ENCODE measurements at regions not wholly inside any gene's neighbourhood (a gene's known extent, or its start where the extent isn't known, plus 50 kb on each side); places are given as distances from the start of the nearest gene placed in this dataset.

- TF ChIP-seq ZBTB33 (IDR thresholded peaks at IDR 0.05) (no peak), E2F4 (IDR thresholded peaks at IDR 0.05; ENCODE audit: low read depth, low read length) (no peak), ATF3 (IDR thresholded peaks at IDR 0.05; ENCODE audit: borderline replicate concordance, extremely low read depth, low read depth, low read length) (no peak), NFXL1 (IDR thresholded peaks at IDR 0.05; ENCODE audit: borderline replicate concordance) (no peak), BMI1 (IDR thresholded peaks at IDR 0.05; ENCODE audit: borderline replicate concordance) (no peak), POU2F2 (IDR thresholded peaks at IDR 0.05; ENCODE audit: borderline replicate concordance, low read depth, low read length) (no peak), RCOR1 (conservative IDR thresholded peaks at IDR 0.05; ENCODE audit: low read depth, low read length) (no peak)
These were observed 973.6 kb upstream of the WWC1 start (continued) for GRCh38 chr5:167317884-167318283.

GRCh38 chr5:167319243-167319642 is 972.2 kb upstream of the WWC1 start:
- Histone ChIP-seq H3K27ac (ENCODE audit: control insufficient read depth, insufficient read depth) (no peak overlapping the region), H3K27me3 (replicated peaks in 1 of 2; ENCODE audit: control insufficient read depth in 2 of 2, insufficient read depth in 2 of 2, low read length in 1 of 2) (no peaks in the 10 kb centered on the region), H3K4me2 (ENCODE audit: control insufficient read depth, insufficient read depth) (no peak overlapping the region), H3K4me1 (ENCODE audit: control insufficient read depth, insufficient read depth, low read length) (no peaks in the 10 kb centered on the region), H3K36me3 (ENCODE audit: control insufficient read depth in 2 of 2, insufficient read depth in 2 of 2, low read length in 1 of 2) (no peaks in the 10 kb centered on the region), H2AFZ (ENCODE audit: control insufficient read depth, low read depth, low read length) (no peak overlapping the region), H4K20me1 (ENCODE audit: control insufficient read depth, insufficient read depth) (no peaks in the 10 kb centered on the region), H3K4me3 (no peak overlapping the region), H3K79me2 (ENCODE audit: control insufficient read depth, insufficient read depth, low read length) (no peaks in the 10 kb centered on the region), H3K9ac (ENCODE audit: control insufficient read depth, insufficient read depth, low read length) (no peak overlapping the region), H3K9me3 (replicated peaks; ENCODE audit: control insufficient read depth, insufficient read depth, low read length) (no peaks in the 10 kb centered on the region)
- ChIA-PET POLR2A (no interaction called here), RAD21 (ENCODE audit: unreplicated experiment) (no interaction called here), SMC1A (ENCODE audit: uncharacterized antibody, unreplicated experiment) (no interaction called here), CTCF (no interaction called here)
- FAIRE-seq (no peak), DNase-seq (ENCODE audit: low read depth, low spot score) (no peak), ATAC-seq (no peak)
- in situ Hi-C loops (cut with MboI) (no loop called here), intact Hi-C loops (cut with micrococcal nuclease; ENCODE audit: unreplicated experiment) (no loop called here)
- WGBS (ENCODE audit: insufficient coverage, insufficient replicate concordance, low lambda C conversion rate, missing lambda C conversion rate) = 0% methylated on average over 3 of the region's 3 CpGs
- TF ChIP-seq POLR2AphosphoS5 (IDR thresholded peaks at IDR 0.05; ENCODE audit: low read length) (no peak), NR2F1 (conservative IDR thresholded peaks at IDR 0.05) (no peak), MTA2 (IDR thresholded peaks at IDR 0.05; ENCODE audit: low read depth) (no peak), BACH1 (IDR thresholded peaks at IDR 0.05; ENCODE audit: borderline replicate concordance) (no peak), SMAD5 (IDR thresholded peaks at IDR 0.05; ENCODE audit: low read depth) (no peak), ZBED1 (IDR thresholded peaks at IDR 0.05; ENCODE audit: borderline replicate concordance) (no peak), HCFC1 (IDR thresholded peaks at IDR 0.05; ENCODE audit: low read length) (no peak), CBX3 (IDR thresholded peaks at IDR 0.05; ENCODE audit: borderline replicate concordance, low read depth) (no peak)
- no TSS peak for BruUV-seq (replicated peaks)

All from GM12878 (cell line).